Stimulated activated CD4-positive, alpha-beta T cell treated with anti-CD3 and anti-CD28 coated beads, Interleukin-1b, Interleukin-23, amount 100 ng/mL, for 24 hours (primary cell): ENCODE measurements at regions not wholly inside any gene's neighbourhood (a gene's known extent, or its start where the extent isn't known, plus 50 kb on each side); places are given as distances from the start of the nearest gene placed in this dataset.

Source experiments
- DNase-seq, 4 experiments: peaks; one replicate each; pipeline ENCODE4 v3.0.0-alpha.2; 2020; ENCODE audit warnings: low read depth in 4 of 4, low spot score in 1 of 4

DNA sequence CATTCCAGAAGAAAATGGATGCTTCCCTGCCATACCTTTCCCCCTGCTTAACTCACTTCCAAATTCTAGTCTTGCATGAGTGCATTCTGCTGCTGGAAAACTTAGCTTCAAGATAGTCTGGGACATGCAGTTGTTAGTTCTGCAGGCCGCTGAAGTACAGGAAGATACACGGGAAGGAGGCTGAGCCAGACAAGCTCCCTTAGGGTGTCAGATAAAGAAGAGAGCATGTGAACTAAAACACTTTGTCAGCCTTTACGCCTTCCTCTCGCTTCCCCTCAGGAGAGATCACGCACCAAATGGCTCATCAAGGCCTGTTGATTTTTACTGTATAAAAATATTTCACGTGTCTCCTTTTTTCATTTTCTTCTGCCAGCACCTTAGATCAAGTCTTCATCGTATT, 420.7 kb downstream of the INSC start:
- DNase-seq = no peak

DNA sequence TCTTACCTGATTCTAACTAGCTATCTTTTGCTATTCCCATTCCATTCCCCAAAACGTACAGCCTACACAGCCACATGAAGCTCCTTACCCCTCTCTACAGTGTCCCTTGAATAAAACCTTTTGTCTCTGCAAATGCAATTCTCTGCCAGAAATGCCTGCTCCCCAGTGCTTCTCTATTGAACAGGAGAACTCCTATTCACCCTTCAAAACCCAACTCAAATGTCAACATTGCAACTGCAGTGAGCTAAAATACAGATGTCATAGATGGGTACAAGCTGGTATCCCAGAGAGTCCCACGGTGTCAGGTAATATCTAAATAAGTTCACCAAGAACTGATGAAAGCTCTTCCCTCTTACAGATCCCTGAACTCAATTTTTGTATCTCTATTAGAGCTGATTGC, 421.7 kb downstream of the INSC start:
- DNase-seq = no peak

DNA sequence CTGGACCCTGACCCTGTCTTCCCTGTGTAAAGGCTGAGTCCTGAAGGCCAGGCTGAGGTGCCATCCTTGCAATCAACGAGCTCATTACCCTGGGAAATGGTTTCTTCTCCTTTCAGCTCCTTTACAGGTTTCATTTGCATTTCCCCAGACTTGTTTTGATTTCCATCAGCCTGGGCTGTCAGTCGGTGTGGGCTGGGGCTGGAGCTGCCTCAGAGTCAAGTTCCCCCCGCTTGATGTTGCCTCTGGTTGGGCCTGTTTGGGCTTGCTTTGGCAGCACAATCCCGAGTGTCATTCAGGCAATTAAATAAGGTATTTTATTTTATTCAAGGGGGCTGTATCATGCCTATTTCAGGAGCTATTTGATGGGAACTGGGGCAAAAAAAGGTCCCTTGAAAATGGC, 424.9 kb downstream of the INSC start:
- no peak for DNase-seq

DNA sequence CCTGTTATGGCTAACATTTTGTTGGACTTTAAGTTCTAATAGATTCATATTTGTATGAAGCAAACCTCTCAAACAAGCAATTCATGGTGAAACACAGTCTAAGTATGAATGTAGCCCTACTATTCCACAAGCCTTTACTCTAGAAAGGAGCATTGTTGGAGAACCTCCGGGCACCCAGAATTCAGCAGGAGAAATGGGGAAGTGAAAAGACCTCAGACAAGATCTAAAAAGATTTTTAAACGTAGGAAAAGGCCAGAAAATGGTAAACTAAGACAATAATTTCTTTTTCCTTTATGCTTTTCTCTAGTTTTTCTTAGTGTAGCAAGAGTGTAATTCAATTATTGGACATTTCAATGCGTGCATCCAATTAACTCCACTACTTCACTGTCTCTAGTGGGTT, 426.4 kb downstream of the INSC start:
- DNase-seq = no peak

DNA sequence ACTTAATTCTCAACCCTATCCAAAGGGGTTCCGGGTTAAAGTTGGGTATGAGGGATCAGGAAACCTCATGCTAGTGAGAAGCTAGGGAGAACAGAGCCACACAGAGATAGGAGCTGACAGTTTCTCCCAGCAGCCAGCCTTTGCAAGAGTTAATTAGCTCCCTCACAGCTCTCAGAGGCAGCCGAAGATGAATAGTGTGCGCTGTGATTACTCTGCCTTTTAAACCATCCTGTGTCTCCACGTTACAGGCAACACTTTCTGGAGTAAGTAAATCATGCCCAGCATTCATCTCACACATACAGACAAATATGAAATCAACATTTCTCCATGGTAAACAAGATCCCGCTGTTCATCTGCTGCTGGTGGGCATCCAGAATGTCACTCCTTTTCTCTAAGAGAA, 429.6 kb downstream of the INSC start:
- DNase-seq = no peak

DNA sequence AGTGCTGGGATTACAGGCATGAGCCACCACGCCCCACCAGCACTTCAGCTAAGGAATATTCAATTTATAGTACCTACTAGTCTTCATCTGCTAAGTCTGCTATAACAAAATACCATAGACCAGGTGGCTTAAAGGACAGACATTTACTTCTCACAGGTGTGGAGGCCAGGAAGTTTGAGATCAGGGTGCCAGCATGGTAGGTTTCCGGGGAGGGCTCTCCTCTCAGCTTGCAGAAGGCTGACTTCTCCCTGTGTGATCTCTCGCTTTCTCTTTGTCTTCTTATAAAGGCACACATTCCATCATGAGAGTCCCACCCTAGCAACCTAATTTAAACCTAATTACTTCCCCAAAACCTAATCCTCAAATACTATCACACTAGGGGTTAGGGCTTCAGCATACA, 433.0 kb downstream of the INSC start:
- no peak for DNase-seq

DNA sequence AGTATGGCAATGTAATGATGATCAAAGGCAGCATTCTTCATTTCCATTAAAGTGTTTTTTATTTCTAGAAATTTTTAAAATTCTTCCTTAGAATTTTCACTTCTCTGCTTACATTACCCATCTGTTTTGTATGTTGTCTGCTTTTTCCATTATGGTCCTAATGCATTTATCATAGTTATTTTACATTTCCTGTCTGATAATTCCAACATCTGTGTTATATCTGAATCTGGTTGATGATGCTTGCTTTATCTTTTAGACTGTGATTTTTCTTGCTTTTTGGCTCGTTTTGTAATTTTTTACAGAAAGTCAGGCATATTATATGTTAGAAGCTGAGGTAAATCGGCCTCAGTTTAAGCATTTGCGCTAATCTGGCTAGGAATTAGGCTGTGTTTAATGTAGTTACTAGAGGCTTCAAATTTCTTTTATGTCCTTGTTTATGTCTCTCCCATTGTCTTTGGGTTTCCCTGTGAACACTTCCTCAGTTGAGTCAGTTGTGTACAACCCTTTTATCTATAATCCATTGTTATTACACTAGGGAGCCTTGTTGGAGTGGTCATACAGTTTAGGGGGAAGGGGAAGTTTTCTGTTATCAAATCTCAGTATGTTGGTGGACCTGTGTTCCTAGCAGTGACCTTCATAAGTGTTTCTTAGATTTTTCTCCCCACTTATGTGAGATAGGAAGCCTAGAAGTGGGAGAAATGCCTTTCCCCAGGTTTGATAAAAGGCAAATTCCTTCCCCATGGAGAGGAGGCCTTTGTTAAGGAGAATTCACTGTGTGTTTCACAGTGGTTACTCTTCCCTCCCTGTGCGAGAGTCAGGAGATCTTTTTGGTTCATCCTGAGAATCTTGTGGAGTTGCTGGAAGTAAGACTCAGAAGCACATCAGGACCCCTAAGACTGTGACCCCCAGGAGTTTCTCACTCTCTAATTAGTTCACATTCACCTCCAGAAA, 437.5 kb downstream of the INSC start:
- no peak for DNase-seq

DNA sequence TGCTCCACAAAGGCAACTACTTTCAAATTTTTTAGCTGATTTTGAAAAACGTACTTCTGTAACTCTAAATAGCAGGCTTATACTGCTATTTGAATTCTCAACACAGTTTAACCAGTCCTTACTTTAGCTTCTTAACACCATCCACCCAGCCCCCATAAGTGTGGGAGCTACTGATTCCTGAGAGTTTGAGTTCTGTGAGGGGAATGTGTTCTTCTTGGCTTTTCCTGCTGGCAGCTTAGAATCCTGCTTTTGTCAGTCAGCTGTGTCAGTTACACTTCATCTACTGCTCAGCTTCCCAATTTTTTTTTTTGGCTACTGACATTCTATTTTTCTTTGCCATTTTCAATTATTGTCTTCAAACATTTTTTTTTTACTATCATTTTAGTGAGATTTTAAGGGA, 440.4 kb downstream of the INSC start:
- DNase-seq = no peak

DNA sequence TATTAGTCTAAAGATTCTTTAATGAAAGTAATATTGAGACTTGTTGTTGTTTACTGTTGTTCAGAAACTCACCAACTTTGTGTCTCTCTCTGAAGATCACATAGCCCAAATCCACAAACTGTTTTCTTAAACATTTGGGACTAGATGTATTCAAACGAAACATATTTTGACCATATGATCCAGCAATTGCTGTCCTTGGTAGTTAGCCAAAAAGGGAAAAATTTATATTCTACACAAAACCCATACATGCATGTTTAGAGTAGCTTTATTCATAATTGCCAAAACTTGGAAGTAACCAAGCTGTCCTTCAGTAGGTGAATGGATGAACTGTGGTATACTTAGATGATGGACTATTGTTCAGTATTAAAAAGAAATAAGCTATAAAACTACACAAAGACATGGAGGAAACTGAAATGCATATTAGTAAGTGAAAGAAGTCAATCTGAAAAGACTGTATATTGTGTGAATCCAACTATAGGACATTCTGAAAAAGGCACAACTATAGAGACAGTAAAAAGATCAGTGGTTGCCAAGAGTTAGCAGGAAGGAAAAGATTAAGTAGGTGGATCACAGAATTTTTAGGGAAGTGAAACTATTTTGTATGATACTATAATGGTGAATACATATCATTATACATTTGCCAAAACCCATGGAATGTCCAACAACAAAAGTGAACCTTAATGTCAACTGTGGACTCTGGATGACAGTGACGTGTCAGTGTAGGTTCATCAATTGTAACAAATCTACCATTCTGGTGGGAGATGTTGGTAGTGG, 442.9 kb downstream of the INSC start:
- no peak for DNase-seq

DNA sequence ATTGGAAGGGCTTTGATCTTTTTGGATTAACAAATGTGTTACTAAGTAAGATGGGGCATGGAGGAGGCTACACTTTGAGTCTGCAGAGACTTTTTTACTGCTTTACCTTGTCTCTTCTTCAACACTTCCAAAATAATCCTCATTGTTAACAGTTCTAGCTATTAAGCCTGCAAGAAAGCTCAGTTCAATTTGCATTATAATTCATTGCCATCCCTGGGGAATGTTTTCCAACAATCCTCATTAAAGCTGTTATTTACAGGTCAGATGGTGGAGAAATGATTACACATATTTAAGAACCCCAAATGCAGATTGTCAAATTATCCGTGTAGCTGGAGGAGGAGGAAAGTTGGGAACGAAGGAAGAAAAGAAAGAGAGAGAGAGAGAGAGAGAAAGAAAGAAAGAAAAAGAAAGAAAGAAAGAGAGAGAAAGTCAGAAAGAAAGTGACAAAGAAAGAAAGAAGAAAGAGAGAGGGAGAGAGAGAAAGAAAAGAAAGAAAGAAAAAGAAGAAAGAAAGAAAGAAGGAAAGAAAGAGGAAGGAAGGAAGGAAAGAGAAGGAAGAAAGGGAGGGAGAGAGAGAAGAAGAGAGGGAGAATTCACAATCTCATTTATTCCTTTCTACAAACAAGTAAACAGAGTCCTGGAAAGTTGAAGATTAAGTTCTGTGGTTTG, 443.9 kb downstream of the INSC start:
- DNase-seq = no peak

DNA sequence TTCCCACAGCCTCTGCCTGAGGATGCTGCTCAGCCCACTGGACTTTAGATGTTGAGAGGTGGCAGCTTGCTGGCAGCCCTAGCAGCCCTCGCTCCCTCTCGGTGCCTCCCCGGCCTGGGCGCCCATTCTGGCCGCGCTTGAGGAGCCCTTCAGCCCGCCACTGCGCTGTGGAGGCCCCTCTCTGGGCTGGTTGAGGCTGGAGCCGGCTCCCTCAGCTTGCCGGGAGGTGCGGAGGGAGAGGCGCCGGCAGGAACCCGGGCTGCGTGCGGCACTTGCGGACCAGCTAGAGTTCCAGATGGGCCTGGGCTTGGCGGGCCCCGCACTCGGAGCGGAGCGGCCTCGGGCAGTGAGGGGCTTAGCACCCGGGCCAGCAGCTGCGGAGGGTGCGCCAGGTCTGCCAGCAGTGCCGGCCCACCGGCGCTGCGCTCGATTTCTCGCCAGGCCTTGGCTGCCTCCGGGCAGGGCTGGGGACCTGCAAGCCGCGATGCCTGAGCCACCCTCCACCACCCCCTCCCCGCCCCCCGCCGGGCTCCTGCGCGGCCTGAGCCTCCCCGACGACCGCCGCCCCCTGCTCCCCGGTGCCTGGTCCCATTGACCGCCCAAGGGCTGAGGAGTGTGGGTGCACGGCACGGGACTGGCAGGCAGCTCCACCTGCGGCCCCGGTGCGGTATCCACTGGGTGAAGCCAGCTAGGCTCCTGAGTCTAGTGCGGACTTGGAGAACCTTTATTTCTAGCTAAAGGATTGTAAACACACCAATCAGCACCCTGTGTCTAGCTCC, 446.2 kb downstream of the INSC start:
- no peak for DNase-seq

DNA sequence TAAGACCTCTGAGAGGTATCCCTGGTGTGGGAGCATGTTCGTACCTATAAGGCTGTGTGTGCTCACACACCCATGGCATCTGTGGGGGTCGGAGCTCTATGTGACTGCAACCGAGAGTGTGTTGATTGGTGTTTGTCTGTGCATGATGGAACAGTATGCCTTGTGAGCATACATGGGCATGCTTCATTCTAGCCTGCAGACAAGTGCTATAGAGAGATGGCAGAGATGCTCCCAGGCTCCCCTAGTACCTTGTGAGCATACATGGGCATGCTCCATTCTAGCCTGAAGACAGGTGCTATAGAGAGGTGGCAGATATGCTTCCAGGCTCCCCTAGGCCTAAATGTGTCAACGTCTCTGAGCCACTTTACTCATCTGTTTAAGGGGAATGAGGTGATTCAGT, 447.5 kb downstream of the INSC start:
- DNase-seq = no peak

DNA sequence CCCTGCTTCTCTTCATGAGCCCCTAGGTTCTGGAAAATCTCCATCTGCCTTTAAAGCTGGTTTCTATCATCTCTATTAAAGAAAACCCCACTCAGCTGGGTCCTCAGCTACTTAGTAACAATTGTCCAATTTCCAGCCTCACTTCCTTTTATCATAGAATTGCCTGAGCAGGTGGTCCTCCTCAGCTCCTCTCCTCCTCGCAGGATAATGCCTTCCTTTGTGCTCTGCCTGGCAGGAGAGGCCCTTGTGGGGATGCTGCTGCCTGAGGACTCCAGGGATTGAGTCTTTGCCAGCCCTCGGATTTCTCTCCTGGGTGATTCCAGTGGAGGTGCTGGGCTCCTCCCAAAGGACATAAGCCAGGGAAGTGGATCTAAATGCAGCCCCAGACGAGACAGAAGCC, 448.3 kb downstream of the INSC start:
- DNase-seq = no peak

DNA sequence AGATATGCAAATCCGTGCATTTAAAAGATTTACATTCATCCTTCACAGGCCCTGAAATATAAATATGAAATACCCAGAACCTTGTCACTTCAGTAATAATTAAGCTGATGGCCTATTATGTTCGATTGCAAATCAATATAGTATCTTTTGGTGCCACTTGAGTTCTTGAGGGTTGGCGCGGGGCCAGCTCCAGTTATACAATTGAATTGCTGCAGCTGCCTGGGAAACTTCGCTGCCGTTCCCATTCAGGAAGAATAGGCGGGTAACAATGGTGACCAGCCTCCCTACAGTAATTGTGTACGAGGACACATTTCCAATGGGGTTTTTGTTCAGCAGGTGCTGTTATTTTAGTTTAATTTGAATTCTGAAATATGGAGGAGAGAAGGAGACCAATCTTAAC, 451.2 kb downstream of the INSC start:
- DNase-seq = no peak

DNA sequence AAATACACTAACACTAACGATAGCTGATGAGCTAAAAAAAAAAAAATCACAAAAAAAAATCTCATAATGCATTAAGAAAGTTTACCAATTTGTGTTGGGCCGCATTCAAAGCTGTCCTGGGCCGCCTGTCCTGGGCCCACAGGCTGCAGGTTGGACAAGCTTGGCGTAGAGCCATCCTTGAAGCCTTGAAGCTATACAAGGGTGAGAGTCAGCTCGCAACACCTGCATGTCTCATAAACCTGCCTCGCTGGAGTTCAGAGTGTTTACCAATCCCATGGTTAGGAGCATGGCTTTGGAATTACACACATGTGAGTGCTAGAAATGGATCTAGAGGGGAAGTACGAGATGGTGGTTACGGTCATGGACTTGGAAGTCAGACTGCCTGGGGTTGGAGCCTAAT, 453.7 kb downstream of the INSC start:
- DNase-seq = no peak

DNA sequence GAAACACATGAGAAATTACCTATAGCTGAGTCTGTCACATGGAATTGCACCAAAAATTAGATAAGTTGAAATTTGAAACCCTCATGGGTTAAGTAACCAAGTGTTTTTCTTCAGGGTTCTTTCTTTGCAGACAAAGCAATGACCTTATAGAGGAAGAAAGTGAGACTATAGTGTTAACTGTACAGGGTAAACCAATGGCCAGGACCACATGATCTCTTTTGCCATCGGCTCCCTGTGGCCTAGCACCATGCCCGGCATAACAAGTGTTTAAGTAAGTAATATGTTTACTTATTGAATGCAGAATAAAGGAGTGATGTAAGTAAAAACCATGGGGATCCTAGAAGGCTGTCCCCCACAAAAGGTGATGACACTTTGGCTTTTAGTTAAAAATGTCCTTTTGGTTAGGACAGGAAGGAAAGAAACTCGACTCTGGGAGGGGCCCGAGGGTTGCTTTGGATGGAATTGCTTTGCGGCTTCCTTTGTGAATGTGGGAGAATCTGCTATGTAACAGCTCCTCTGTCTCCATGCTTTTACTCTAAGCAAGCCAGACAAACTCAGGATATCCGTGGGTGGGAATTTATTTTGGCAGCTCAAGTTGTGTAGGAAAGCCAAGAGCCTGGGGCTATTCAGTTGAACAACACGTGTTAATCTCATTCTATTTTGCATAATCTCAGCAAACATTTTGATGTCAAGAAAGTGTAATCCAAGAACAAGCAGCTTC, 454.7 kb downstream of the INSC start:
- DNase-seq = no peak

DNA sequence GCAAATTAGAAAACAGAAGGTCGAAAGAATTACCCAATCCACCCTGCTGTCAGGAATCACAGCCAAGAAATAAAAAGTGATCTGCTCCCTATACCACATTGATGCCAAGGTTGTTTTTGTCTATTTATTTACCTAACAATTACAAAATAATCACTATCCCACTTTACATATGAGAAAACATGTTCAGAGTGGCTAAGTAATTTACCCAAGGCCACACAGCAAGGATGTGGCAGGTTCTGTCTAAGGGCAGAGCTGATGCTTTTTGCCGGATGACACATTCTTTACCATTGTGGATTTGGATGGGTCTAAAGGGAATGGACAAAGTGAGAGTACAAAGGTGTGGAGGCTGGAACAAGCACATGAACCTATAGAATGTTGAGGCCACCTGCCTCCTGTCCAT, 460.7 kb downstream of the INSC start:
- no peak for DNase-seq

DNA sequence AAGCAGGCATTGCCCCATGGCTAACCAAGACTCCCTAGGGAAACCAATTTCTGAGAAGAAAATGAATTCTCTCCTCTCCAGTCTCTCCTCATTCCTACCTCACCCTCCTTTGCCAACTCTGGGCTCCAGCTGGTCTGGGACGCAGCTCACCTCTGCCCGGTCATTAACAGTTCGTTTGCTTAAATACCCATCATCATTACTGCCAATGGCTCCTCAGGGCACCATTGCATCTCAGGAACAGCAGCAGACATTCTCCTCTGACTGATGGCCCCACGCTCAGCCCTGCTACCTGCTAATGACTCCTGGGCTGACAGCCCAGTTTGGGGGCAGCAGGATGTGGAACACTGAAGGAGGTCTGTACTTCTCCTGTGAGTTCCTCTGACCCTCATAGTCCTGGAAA, 462.0 kb downstream of the INSC start:
- no peak for DNase-seq

DNA sequence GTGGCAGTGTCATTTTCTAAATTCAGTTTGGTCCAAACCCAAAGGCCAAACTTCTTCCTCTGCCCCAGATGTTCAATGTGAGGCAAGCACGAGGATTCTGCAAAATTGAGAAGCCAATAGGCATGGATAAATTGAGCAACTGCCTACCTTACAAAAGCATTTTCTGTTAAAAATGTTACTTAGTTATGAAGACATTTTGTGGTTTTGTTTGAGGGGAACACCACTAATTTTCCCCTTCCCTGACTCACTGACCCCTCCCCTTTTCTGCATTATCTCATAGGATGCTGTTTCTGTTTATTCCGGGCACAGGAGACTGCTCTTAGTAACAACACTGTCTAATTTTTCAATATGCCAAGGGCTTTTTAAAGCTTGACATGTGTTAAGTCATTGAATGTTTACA, 462.8 kb downstream of the INSC start:
- no peak for DNase-seq

DNA sequence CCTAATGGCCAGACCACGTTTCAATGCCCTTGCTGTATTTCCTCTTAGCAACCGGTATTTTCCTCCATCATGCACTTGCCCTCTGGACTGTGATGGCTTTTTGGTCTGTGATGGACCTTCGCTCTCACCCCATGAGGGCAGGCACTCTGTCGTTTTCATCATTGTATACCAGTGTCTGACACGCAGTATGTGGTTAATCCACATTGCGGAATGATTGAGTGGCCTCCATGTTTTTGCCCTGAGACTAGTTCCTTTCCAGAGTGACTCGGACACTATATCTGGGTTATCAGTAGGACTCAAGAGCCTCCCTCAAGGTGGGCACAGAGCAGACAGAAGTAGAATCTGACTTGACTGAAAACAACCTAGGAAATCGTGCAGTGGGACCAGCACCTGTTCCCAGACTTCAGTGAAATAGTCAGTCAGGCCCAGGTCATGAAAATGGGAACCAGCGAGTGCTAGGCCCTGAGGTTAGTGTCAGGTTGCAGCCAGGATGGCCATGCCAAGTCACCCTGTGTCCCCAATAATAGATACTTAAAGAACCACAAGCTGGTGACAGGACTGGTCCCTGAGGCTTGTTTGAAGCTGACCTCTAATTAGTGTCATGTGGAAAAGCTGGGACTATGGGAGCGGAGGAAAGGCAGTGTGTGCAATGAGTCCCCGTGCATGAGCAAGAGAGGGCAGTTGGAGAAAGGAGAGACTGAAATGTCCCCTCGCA, 464.7 kb downstream of the INSC start:
- DNase-seq = no peak
